ENCODE measurements at regions not wholly inside any gene's neighbourhood (a gene's known extent, or its start where the extent isn't known, plus 50 kb on each side); places are given as distances from the start of the nearest gene placed in this dataset.

- CTCF ChIA-PET, result no interaction called here
- POLR2A ChIA-PET, result no interaction called here
Measured at GRCh38 chr3:147832611-147833010, 423.4 kb downstream of the ZIC1 start.

GRCh38 chr3:147836330-147836729, 427.2 kb downstream of the ZIC1 start:
- ChIA-PET CTCF (no interaction called here), POLR2A (no interaction called here)

DNA sequence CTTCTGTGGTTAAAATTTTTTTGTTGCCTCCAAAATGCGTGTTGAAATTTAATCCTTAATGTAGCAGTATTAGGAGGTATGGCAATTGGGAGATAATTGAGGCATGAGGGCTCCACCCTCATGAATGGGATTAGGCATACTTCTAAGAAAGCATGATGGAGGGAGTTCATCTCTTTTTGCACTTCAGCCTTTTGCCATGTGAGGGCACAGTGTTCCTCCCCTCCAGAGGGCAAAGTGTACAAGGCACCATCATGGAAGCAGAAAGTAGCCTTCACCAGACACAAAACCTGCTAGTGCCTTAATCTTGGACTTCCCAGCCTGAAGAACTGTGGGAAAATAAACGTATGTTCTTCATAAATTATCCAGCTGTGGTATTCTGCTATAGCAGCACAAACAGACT, 429.5 kb downstream of the ZIC1 start:
- ChIA-PET CTCF (no interaction called here), POLR2A (no interaction called here)

DNA sequence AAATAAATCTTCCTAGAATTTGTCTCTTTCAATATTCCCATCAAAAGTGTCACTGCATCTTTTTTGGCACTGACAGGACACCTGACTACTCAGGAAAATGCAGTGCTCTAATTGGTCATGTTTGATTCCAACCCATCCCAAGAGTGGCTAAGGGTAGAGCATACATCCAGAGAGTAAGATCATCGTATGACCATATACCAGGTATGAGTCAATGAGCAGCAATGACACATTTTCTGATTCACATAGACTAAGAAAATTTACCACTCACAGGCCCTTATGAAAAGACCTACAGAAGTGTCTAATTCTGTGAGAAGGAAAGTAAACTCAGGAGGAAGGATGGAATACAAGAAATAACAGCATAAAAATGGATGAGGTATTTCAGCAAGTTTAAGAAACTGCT, 434.2 kb downstream of the ZIC1 start:
- POLR2A ChIA-PET, result no interaction called here

DNA sequence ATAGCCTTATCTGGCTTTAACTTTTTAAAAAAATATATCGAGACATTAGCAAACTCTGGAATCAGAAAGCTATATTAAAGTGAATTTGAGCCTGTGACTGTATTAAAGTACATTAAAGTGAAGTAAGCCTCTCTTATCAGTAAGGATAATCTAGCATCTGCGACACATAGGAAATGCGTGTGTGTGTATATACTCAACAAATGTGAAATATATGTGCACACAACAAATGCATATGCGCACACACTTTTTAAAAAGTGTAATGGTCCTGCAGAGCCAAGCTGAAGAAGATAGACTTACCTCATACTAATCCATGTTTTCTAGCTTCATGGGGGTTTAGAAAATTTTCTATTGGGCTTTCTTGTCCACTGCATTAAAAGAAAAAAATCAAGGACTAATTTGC, 437.1 kb downstream of the ZIC1 start:
- ChIA-PET POLR2A (no interaction called here), CTCF (no interaction called here)

More for the DNA sequence above, 434.2 kb downstream of the ZIC1 start:
- CTCF ChIA-PET, result no interaction called here

- CTCF ChIA-PET, result no interaction called here
- POLR2A ChIA-PET, result no interaction called here
Measured at GRCh38 chr3:147846854-147847478, 437.8 kb downstream of the ZIC1 start.

DNA sequence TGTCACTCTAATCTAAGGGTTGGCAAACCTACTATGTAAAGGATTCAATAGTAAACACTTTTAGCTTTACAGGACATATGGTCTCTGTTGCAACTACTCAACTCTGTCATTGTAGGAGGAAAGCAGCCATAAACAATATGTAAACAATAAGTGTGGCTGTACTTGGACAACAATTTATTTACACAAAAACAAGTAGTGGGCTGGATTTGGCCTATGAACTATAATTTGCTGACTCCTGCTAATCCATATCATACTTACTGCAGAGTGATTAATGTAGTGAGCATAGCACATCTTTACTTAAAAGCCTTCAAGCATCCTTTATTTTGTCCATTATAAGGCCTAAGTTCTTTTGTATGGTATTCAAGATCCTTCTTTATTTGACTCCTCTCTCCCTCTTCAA, 441.9 kb downstream of the ZIC1 start:
- CTCF ChIA-PET, result no interaction called here
- POLR2A ChIA-PET, result no interaction called here

- CTCF ChIA-PET, result no interaction called here
- POLR2A ChIA-PET, result no interaction called here
Measured at GRCh38 chr3:147854542-147854941, 445.4 kb downstream of the ZIC1 start.

DNA sequence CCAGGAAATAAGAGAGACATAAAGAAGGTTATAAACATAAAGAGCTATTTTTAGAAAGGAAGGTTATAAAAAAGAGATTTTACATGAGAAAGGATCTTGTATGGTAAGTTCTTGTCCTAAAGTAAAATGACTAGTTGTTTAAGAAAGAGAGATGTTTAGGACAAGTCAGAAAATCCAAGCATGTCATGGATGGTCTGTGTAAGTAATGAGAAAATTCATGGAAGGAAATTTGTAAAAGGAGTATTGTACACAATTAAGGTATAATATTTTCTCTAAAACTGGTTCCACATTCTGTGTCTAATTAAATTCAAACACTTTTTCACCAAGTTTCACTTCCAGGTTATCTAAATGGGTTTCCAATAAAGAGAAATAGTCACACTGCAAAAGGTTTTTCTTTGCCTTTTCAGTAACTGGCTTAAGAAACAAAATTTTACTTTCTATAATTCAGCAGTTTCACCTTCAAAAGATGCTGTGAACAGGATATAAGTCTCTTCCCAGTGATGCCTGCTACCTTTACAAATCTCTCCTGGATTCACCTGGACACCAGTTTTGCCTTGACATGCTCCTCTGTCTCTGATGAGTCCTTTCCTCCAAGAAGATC, 455.7 kb downstream of the ZIC1 start:
- CTCF ChIA-PET, result no interaction called here
- POLR2A ChIA-PET, result no interaction called here

GRCh38 chr3:147866561-147866960, 457.4 kb downstream of the ZIC1 start:
- ChIA-PET POLR2A (no interaction called here), CTCF (no interaction called here)

GRCh38 chr3:147872568-147872967, 463.4 kb downstream of the ZIC1 start:
- CTCF ChIA-PET, result no interaction called here
- POLR2A ChIA-PET, result no interaction called here

- ChIA-PET POLR2A (no interaction called here), CTCF (no interaction called here)
Measured at GRCh38 chr3:147875498-147875897, 466.3 kb downstream of the ZIC1 start.

DNA sequence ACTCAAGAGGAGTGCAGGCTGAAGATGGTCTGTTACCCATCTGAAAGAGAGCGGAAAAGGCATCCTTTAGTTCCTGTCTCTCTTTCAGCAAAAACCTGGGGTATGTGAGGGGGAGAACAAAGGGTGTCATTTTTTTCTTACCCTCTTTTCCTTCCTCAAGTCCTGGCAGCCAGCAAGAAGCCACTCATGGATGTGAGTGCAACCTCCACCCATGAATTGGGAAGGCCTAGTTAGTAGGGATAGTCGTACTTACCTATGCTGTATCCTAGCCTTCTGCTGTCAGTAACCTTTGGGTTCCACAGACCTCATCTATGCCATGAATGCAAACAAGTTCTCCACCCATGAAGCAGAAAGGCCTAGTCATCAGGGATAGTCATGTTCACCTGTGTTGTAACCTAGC, 472.8 kb downstream of the ZIC1 start:
- POLR2A ChIA-PET, result no interaction called here
- CTCF ChIA-PET, result no interaction called here

GRCh38 chr3:147886879-147887278, 477.7 kb downstream of the ZIC1 start:
- ChIA-PET CTCF (interaction anchor here (0.5 kb wide), 1 partner anchor 13 kb away, joined by 3 read pairs; no protein-coding TSS in a partner anchor), POLR2A (no interaction called here)

- ChIA-PET POLR2A (no interaction called here), CTCF (no interaction called here)
Measured at GRCh38 chr3:147887797-147888196, 478.6 kb downstream of the ZIC1 start.

DNA sequence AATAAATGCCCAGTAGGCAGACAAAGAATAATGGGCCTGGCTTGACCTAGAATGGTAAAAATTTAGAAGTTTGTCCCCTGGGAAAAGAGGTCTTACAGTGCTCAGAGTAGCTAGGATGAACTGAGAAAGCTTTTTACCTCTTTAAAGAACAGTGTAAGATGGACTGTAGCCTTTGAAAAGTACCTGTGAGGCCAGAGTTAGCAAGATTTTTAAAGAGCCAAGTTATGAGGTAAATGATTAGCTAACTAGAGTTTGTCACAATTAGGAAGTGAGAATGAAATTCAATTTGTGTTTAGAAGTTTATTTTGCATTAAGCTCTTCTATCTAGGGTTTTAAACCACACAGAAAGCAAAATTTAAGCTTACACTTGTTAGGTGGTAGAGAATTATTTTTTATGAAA, 480.9 kb downstream of the ZIC1 start:
- ChIA-PET CTCF (no interaction called here), POLR2A (no interaction called here)

DNA sequence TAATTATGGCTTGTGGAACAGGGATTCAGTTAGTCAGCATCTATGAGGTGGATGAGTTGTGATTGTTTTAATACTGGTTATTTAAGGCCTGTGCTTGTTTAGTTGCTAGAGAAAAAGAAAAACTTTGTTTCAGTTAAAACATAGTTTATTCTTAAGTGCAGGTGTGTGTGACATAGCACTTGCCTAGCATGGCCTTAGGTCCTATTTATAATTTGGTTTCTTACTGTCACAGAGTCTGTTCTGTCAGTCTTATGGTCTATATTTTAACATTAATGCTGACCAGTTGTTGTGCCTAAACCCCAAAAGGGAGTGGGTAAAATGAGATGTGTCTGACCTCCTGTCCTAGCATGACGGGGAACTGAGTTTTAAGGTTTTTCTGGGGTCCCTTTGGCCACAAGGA, 486.3 kb downstream of the ZIC1 start:
- CTCF ChIA-PET, result no interaction called here

GRCh38 chr3:147900851-147901250, 491.7 kb downstream of the ZIC1 start:
- ChIA-PET CTCF (no interaction called here), POLR2A (no interaction called here)

More for the DNA sequence above, 486.3 kb downstream of the ZIC1 start:
- POLR2A ChIA-PET, result no interaction called here

- CTCF ChIA-PET, result no interaction called here
- POLR2A ChIA-PET, result no interaction called here
Measured at GRCh38 chr3:147903026-147903425, 493.9 kb downstream of the ZIC1 start.

DNA sequence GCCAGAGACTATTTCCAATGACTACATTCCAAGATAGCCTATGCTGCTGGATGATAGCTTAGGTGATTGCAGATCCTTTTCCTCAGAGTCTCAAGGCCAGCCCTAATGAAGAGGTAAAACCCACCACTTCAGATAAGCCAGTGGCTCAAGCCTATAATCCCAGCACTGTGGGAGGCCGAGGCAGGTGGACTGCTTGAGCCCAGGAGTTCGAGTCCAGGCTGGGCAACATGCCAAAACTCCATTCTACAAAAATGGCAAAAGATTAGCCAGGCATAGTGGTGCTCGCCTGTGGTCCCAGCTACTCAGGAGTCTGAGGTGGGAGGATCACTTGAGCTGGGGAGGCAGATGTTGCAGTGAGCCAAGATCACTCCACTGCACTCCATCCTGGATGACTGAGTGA, 495.3 kb downstream of the ZIC1 start:
- ChIA-PET POLR2A (no interaction called here), CTCF (no interaction called here)

DNA sequence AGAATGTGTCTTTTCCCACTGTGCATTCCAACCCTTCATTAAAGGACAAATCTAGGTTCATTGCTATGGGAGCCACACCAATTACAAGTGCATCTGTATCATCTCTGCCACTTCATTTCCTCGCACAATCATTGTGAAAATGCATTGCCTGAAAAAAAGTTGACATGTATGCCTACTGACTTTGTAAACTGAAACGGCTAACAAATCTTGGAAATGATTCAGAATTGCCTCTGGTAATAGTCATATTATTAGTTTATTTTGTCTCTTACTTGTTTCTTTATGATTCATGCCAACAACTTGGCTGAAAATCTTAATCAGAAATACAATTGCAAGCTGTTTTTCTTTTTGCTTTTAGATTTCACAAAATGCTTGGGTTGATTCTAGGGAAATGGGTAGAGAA, 497.1 kb downstream of the ZIC1 start:
- ChIA-PET CTCF (no interaction called here), POLR2A (no interaction called here)

DNA sequence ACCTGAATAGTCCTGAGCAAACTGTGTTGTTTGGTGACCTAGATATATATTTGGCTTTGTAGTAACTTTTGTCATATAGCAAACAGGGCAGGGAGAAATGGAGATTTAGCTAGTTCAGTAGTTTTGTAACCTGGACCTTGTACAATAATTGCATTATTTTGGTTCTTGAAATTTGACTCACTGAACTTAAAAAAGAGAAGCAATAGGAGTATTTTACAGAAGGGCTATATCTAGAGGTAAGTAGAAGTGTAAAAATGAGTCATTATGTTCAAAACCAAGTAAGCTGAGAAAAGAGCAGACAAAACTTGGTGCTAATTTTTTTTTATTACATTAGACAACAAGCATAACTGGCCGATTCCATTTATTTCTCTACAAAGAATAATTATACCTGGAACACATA, 505.4 kb downstream of the ZIC1 start:
- ChIA-PET CTCF (no interaction called here), POLR2A (no interaction called here)

DNA sequence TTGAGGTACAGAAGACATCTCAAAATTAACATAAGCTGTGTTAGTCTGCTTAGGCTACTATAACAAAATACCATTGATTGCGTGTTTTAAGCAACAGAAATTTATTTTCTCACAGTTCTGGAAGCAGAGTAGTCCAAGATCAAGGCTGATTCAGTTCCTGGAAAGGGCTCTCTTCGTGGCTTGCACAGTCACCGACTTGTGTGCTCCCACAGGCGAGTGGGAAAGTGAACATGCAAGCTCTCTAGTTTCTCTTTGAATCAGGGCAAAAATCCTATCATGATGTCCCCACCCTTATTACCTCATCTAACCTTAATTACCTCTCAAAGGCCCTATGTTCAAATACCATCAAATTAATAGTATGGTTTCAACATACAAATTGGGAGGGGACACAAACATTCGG, 505.9 kb downstream of the ZIC1 start:
- ChIA-PET CTCF (no interaction called here), POLR2A (no interaction called here)

Measured in activated CD8-positive, alpha-beta memory T cell treated with anti-CD3 and anti-CD28 coated beads for 36 hours (primary cell).